Activated CD4-positive, alpha-beta T cell treated with anti-CD3 and anti-CD28 coated beads, Interleukin-2, amount 50 U/mL, for 4 hours (primary cell): ENCODE measurements at regions not wholly inside any gene's neighbourhood (a gene's known extent, or its start where the extent isn't known, plus 50 kb on each side); places are given as distances from the start of the nearest gene placed in this dataset.

Experiments
- DNase-seq, 2 experiments: peaks; one replicate each; pipeline ENCODE4 v3.0.0-alpha.2; 2020

- no peak for DNase-seq
Measured at GRCh38 chr4:11609751-11610150, 181.1 kb upstream of the HS3ST1 start.

- DNase-seq: no peak
Measured at GRCh38 chr4:11608992-11609391, 180.3 kb upstream of the HS3ST1 start.

GRCh38 chr4:11606078-11606477 is 177.4 kb upstream of the HS3ST1 start:
- no peak for DNase-seq

- DNase-seq: no peak
Measured at GRCh38 chr4:11605597-11605996, 176.9 kb upstream of the HS3ST1 start.

- no peak for DNase-seq
Measured at GRCh38 chr4:11604821-11605220, 176.1 kb upstream of the HS3ST1 start.

GRCh38 chr4:11603591-11604194 is 175.0 kb upstream of the HS3ST1 start:
- DNase-seq: no peak

- DNase-seq: no peak
Measured at GRCh38 chr4:11602606-11603340, 174.1 kb upstream of the HS3ST1 start.

GRCh38 chr4:11599064-11599463 is 170.4 kb upstream of the HS3ST1 start:
- no peak for DNase-seq

- no peak for DNase-seq
Measured at GRCh38 chr4:11598591-11598990, 169.9 kb upstream of the HS3ST1 start.

- no peak for DNase-seq
Measured at GRCh38 chr4:11597506-11597905, 168.8 kb upstream of the HS3ST1 start.

- no peak for DNase-seq
Measured at GRCh38 chr4:11596989-11597388, 168.3 kb upstream of the HS3ST1 start.

- DNase-seq: no peak
Measured at GRCh38 chr4:11593576-11594116, 165.0 kb upstream of the HS3ST1 start.

GRCh38 chr4:11592276-11592675 is 163.6 kb upstream of the HS3ST1 start:
- DNase-seq: no peak

GRCh38 chr4:11590132-11590531 is 161.4 kb upstream of the HS3ST1 start:
- no peak for DNase-seq

GRCh38 chr4:11589676-11590075 is 161.0 kb upstream of the HS3ST1 start:
- no peak for DNase-seq

GRCh38 chr4:11587797-11588196 is 159.1 kb upstream of the HS3ST1 start:
- DNase-seq: no peak

- DNase-seq: no peak
Measured at GRCh38 chr4:11585506-11585905, 156.8 kb upstream of the HS3ST1 start.

- no peak for DNase-seq
Measured at GRCh38 chr4:11568511-11568910, 139.8 kb upstream of the HS3ST1 start.

- DNase-seq: no peak
Measured at GRCh38 chr4:11566444-11567022, 137.8 kb upstream of the HS3ST1 start.

GRCh38 chr4:11565899-11566298 is 137.2 kb upstream of the HS3ST1 start:
- no peak for DNase-seq

- DNase-seq: no peak
Measured at GRCh38 chr4:11565213-11565612, 136.5 kb upstream of the HS3ST1 start.

- no peak for DNase-seq
Measured at GRCh38 chr4:11564021-11564420, 135.3 kb upstream of the HS3ST1 start.

GRCh38 chr4:11549525-11549924 is 120.8 kb upstream of the HS3ST1 start:
- no peak for DNase-seq

- DNase-seq: no peak
Measured at GRCh38 chr4:11548597-11549082, 119.9 kb upstream of the HS3ST1 start.
